HG03025 (cell line): ENCODE measurements at regions not wholly inside any gene's neighbourhood (a gene's known extent, or its start where the extent isn't known, plus 50 kb on each side); places are given as distances from the start of the nearest gene placed in this dataset.
A peak's percentile ranks its signal among the peaks of the same experiment; 100 is the strongest.

Experiments used
- ATAC-seq: cut with Tn5 transposase; IDR thresholded peaks from one replicate; pipeline ENCODE4 v1.9.1; 2021; ENCODE audit warnings: mild to moderate bottlenecking, moderate library complexity; ENCODE audit not compliant: unreplicated experiment, low FRiP score

DNA sequence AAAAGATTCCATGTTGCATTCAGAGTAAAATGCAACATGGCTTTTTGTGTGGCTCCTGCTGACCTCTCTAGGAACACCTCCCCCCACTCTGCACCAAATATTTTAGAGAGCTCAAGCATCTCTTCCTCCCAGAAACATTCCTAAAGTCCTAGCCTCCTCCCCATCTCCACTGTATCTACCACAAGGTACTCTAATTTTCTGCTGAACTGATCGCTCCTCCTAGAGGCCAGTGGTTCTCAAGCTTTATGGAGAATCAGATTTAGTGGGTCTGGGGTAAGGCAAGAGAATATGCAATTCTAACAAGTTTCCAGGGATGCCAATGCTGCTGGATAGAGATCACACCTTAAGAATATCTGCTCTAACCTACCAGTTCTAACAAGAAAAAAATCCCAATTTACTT lies 89.5 kb upstream of the HNRNPA3 start:
- no peak for ATAC-seq

DNA sequence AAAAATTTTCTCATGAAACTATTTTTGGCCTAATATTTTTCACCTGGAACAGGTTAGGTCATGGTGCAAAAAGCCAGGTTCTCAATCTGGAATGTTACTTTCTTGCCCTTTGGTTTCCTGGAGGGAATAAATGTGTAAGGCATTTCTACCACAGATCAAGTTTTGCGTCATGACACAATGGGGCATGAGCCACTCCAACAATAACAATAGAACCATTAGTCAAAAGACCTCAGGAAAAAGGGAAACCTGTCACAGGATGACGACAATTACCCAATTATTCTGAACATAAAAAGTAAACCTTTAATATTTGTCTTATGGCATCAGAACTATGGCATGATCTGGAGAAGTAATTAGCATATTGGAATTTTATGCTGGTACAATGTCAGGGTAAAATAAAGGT lies 88.2 kb upstream of the HNRNPA3 start:
- ATAC-seq: no peak

DNA sequence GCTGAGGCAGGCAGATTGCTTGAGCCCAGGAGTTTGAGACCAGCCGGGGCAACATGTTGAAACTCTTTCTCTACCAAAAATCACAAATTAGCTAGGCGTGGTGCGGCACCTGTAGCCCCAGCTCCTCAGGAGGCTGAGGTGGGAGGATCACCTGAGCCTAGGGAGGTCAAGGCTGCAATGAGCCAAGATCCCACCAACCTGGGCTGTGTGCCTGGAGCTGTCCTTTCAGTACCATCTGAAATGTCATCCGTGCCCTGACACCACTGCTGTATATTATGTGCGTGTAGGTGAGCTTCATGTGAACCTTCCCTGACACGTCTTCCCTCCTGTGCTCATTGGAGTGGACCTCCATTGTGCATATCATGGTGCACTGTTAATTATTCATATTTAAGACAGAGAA lies 84.8 kb upstream of the HNRNPA3 start:
- ATAC-seq: no peak

DNA sequence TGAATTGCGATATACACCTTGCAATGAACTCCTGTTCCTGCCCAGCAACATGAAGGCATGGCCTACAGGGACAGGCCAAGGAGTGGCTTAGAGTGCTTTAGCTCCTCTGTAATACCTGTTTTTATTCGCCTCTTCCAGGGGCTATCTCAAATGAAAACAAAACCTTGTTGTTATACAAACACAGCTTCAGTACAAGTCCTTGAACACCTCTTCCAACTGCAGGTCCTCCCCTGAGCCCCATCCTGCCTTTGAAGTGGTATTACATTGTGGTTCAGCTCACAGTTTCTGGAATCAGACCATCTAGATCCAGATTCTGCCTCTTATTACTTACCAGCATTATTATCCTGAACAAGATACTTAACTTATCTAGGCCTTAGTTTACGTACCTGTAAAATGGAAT lies 83.0 kb upstream of the HNRNPA3 start:
- ATAC-seq: no peak

DNA sequence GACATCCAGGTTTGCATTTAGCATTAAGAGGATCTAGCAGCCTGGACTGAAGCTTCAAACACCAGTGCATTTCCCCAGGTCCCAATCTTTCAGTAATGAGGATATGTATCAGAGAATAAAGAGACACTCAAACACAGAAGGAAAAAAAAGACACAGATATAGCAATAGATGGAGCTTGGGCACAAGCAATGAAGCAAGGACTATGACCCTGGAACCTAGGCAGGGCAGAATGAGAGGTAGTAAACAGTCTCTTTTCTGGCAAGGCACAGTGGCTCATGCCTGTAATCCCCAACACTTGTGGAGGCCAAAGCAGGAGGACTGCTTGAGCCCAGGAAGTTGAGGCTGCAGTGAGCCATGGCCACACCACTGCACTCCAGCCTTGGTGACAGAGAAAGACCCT lies 80.7 kb upstream of the HNRNPA3 start:
- no peak for ATAC-seq

DNA sequence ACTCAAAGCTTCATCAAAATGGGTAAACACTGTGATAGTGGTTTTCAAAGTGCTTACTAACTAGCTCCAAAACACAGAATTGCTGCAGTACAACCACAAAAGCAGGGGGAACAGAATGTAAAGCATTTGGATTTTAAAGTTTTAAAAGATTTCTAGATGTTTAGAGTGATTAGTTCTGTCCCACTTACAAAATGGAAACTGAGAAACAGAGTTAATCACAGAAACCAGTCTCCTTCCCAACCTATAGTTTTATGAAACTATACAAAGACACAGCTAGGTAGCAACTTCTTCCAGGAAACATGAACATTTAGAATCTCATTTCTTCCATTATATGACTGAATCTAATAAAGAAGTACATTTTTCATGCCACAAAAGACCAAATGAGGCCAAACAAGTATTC lies 73.8 kb upstream of the HNRNPA3 start:
- ATAC-seq: no peak

DNA sequence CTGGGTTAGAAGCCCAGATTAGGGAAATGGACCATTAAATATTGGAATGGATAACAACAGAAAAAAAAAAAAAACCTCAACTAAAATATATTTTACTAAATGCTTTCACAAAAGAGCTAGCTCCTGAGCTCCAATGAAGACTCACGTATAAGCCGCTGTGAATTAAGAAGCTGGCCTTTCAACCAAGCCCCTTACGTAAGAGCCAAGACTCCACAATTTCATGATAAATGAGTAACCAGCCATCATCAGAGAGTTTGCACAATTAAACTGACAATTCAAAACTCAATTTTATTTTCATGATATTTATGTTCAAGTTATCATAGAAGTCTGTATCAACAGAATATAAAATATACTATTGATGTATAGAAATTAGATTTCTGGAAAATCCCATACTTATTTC lies 70.7 kb upstream of the HNRNPA3 start:
- no peak for ATAC-seq

DNA sequence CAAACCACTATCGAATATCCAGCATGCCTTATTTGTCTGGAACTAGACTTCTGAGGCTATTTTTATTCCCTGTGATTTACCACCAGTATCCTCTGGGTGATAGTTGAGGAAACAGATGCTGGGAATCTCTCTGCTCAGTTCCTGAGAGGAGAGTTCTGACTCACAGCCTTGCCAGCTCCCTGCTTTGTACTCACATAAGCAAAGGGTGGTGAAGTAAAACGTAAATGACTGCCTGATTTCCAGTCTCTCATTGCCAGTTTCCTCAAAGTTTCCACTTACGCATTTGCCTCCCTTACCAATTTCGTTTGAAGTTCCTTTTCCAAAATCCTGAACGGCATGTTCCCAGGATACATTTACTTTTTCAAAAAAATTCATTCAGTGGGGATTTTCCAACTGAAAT lies 69.2 kb upstream of the HNRNPA3 start:
- ATAC-seq: no peak

DNA sequence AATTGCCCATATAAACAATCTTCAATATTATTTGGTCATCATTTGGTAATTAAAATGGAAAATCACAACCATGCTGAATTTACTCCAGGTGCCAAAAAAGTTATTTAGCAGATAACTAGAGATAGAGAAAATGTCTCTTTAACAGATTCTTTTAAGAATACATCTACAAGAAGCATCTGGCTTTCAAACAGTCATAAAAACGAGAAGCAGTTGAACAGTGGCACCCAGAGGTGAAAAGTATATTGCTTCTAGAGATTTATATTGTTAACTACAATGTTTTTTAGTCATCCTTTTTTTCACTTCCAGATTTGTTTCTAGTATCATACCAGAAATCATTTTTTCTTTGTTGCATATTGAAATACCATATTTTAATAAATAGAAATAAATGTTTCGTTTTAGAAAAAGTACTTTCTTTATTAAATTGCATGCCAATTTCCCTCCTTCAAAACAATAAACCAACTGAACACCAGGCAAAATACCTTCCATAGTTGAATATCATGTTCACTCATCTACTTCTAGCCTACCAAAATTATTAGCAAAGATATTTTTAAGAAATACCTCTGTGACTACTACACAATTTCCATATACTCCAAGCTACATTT lies 65.4 kb upstream of the HNRNPA3 start:
- ATAC-seq: no peak

DNA sequence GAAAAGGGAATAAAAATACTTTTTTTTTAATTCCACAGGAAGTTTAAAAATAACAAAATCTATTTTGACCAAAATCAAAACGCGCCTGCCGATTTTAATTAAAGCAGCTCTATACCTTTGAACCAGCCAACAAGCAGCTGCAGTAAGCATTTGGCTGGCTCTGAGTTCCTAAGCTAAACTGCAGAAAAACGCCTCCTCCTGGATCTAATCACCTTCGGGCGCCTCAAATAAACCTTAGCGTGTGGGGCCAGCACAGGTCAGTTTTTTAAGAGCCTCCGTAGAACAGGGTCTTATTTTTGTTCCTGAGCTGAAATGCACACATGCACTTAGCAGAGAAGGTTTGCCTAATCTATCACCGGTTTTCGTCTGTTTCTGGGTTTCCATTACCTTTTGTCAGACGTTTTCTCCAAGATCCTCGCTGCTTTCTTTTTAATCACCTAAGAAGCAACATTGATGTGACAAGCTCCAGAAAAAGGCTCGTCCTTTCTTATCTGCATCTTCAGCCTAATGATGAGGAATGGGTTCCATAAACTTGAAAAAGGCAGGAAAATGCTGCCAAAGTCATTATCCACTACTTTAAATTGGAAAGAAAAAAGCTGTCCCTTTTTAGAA lies 64.7 kb upstream of the HNRNPA3 start:
- no peak for ATAC-seq

DNA sequence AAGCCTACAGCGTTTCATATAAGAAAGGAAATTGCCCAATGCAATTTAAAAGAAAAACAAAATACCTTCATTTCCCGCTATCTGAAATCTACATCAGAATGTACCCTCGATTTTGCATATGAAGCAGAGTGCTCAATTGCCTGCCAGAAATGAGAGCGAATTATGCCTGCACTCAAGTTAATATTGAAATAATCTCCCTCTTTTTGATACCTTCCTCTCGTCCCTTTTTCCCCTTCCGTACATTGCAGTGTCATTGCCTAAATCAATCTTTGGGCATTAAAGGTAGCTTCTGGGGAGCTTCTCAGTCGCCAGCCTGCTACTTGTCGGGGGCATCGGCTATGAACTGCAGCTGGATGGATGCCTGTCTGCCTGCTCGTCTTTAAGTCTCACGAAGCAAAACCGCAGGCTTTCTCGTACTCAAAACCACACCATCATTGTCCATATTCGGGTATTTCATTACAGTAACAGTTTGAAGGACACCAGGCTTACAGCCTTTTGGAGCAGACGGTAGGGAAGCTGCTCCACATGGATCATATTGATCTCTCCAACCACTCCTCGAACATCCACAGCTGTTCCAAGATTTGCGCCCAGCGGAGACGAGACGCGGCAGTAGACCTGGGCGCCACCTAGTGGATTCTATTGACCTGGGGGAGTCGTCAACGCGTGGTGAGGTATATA lies 64.0 kb upstream of the HNRNPA3 start:
- peak; percentile 89 for ATAC-seq

DNA sequence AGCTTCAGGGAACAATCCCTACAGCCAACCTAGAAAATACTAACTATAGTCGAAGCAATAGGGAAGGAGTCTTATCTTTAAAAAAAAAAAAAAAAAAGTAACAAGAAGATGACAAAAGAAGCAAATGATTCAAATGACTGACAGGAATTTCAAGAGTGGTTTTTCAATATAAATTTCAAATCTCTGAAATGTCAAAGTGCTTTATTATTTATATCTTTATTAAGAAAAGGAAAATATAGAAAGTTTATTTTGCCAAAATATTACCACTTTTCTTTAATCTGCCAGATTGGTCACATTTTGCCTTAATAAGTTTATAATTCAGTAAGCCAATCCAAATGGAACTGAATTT lies 63.5 kb upstream of the HNRNPA3 start:
- no peak for ATAC-seq

DNA sequence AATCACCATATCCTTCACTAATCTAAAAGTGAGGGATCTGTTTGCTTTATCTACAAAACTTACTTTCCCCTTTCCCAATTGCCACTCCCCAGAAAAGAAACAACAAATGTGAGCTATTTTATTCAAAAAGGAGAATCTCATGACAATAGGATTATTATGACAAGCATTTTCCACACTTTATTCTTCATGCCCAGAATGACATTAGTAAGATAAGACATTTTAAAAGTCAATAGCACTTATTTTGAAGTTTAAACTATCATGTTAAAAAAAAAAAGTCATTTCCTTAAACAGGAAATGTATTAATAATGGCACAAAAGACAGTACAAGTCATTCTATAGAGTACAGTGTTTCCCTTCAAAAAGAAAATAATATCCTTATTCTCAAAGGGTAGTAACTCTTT lies 58.8 kb upstream of the HNRNPA3 start:
- no peak for ATAC-seq

DNA sequence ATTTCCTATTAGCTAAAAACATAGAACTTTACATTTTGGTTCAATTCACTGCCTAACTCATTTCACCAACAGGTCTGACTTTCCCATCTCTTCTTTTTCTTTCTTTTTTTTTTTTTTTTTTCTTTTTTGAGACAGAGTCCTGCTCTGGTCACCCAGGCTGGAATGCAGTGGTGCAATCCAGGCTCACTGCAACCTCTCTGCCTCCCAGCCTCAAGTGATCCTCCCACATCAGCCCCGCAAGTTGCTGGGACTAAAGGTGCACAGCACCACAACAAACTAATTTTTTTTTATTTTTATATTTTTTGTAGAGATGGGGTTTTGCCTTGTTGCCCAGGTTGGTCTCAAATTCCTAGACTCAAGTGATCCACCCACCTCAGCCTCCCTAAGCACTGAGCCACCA lies 57.8 kb upstream of the HNRNPA3 start:
- ATAC-seq: no peak

DNA sequence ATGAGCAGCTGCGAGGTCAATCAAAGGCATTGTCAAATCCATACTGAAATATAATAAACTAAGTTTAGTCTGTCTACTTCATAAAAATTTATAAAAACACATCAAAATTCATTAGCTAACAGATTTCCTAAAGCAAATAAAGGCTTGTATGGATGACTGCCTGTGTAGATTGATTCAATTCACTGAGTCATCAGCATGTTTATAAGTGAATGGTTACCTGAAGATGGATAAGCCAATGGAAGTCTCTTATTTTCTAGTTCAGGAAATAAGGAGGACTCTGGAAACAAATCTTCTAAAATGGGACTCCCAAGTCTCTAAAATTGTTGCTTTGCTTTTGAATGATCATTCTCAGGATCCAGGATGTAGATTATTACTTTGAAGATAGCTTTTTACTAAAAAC lies 57.0 kb upstream of the HNRNPA3 start:
- ATAC-seq: no peak

DNA sequence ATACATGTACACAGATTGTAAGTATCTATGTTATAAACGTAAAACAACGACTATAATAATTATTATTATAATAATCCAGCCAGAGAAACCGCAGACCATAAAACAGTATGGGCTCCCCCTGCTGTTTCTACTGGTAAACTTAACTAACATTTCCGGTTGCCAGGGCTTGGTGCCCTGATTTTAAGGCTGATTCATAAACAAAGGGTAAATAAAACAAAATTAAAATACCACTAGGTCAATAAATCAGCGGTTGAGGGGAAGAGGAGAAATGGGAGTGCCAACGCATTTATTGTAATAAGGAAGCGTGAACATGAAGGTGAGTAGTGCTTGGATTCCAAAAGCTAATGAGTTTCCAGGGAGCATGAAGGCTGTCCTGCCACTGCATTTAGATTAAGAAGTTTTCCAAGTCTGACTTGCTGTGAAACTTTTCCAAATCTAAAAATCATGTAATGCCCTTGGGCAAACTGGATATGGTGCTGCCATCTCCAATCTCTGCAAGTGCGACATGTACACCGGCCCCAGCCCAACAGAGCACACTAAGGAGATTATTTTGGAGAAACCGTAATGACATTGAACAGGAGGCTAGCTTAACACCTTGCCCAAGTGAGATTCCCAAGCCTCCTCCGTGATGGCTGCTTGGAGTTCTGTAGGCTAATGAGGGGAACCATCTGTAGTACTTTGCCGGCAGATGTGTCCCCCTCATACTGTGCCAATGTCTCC lies 50.7 kb upstream of the HNRNPA3 start:
- no peak for ATAC-seq
